ENCODE measurements at regions not wholly inside any gene's neighbourhood (a gene's known extent, or its start where the extent isn't known, plus 50 kb on each side); places are given as distances from the start of the nearest gene placed in this dataset.
"Not testable (repeated sequence)": the region's sequence is repeated elsewhere in the genome, so short reads cannot be mapped to it uniquely, and the experiment has no call there.

GRCh38 chr13:73321043-73321442, 262.2 kb downstream of the KLF5 start:
- DNase-seq: no peak

DNA sequence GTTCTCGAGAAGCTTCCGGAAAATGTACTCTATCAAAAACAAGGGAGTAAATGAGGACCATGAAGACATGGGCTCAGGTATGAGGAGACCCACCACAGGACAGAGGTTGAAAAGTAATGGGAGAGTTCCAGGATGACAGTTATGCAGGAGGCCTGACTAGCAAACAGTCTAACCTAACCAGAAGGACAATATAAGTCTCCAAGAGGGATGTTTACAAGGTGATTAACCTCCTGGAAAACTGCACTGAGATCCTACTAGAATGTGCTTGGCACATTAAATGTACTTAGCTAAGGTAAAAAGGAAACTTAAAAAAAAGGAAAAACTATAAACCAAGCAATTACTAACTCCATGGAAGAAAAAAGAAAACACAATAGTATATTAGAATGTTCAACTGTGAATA, 258.3 kb downstream of the KLF5 start:
- DNase-seq: no peak

- DNase-seq: no peak
Measured at GRCh38 chr13:73310366-73310765, 251.6 kb downstream of the KLF5 start.

DNA sequence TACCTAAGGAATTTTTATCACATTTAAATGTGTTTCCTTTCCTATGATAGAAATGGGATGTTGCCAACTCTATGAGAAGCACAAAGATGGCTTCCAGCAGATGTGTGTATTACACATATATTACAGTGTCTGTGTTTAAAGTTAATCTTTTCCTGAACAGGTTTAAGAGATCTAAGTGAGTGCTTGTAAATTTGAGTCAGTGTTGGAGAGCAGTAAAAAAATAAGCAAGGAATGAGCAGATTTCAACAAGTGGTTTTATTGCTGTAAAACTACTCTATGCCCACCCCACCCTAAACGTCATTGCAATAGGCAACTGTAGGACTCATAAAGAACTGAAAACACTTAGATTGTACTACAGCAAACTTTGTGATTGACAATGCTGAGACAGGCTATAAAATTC, 248.7 kb downstream of the KLF5 start:
- DNase-seq: no peak

- no peak for DNase-seq
Measured at GRCh38 chr13:73306688-73307087, 247.9 kb downstream of the KLF5 start.

DNA sequence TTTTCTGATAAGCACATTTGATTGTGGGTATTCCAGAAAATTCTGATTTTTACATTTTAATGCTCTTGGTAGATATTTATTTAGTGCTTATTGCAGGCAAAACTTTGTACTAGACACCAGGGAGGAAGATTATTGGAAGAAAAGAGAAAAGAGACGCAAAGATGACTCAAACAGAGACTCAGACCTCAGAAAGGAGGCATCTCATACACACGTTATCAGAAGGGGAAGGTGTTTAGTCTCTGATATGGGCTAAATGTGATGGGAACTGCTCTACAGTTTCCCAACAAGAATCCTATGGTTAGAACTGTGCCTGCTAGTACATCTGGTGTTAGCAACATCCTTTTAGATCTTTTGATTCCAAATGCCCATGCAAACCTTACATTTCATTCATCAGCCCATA, 245.6 kb downstream of the KLF5 start:
- DNase-seq: no peak

DNA sequence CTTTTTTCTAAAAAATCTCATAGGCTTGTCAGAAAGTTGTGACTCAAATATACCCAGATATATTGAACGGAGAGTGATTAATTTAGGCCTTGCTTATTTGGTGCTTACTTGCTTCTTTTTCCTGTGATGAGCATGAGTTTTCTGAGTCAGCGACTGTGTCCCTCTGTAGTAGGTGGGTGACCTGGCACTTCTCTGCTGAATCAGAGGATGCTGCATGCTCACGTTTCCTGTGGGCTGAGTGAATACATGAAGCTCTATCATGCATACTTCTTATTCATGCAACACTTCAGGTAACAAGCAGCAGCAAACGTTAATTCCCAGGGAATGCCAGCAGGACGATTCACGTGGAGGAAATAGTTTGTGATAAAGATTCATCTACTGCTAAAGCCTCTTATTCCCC, 245.0 kb downstream of the KLF5 start:
- DNase-seq: no peak

- not testable (repeated sequence) for DNase-seq
Measured at GRCh38 chr13:73301622-73302021, 242.8 kb downstream of the KLF5 start.

DNA sequence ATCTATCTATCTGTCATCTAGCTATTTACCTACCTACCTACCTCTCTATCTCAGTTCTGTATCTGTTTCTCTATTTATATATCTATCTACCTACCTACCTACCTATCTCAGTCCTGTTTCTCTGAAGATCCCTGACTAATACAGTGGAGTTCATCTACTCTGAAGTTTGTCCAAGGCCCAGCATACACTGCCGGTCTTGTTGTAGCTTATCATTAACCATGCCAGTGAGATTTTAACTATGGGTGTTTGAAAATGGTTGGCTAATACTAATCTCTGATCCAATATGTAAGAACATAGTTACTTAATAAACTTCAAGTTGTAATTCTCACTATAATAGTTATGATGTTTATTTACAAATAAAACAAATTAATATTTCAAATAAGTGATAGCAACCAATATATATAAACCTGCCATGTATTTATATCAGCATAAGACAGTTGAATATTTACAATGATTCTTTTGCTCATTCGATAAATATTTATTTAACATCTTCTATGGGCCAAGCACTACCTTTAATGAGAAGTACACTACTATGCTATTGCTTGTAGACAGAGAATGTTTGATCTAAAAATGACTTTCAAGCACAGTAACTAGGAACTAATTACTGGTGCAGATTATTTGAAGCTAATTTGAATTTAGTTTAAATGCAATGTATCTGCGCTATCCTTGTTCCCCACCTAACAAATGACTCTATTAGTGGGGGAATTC, 242.1 kb downstream of the KLF5 start:
- DNase-seq: no peak

- DNase-seq: no peak
Measured at GRCh38 chr13:73299787-73300186, 241.0 kb downstream of the KLF5 start.

GRCh38 chr13:73293913-73294523, 235.2 kb downstream of the KLF5 start:
- no peak for DNase-seq

DNA sequence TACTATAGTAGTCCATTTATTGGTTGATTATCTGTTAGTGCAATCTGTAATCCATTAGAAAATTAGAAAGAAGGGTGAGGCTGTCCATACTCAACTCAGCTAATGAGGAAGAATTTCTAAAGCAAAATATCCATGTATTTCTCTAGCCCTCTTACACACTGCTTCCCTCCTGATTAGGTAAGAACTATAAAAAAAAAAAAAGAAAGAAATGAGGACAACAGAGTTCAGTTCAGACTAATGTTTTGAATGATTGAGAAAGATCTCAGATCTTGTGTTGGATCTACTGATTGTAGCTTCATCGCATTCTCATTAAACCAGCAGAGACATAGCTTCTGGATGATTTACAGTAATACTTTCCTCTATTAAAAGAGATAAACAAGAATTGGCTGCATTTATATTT, 233.3 kb downstream of the KLF5 start:
- no peak for DNase-seq

DNA sequence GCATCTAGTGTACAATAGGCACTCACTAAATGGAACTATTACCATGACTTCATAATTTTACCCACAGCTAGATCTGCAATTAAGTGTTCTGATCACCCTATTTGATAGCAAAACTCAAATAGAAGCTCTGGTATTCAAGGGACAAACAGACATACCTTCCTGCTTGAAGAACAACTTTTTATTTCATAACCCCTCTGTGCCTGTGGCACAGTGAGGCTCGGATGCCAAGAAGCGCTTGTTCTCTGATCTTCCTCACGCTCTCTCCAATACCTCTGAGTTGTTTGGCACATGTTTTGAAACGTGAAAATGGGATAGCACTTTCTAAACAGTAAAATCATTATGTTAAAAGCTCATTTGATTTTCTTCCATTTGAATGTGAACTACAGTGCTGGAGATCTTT, 232.0 kb downstream of the KLF5 start:
- no peak for DNase-seq

DNA sequence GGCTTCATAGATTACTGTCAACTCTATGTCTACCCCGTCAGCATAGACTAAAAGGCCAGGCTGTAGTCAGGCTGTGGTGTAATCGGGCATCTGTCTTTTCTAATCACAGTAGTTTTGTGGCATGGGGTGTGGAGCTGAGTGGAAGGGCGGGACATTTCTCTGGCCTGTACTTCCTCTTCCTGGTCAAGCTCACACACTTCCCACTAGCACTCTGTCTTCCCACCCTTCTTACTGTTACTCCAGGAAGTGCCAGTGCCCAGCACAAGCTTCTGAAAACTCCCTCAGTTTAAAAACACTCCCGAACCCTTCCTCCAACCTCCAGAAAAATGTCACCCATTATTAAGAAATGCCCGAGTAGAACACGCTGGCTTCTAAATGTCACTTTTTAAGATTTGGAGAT, 229.8 kb downstream of the KLF5 start:
- no peak for DNase-seq

DNA sequence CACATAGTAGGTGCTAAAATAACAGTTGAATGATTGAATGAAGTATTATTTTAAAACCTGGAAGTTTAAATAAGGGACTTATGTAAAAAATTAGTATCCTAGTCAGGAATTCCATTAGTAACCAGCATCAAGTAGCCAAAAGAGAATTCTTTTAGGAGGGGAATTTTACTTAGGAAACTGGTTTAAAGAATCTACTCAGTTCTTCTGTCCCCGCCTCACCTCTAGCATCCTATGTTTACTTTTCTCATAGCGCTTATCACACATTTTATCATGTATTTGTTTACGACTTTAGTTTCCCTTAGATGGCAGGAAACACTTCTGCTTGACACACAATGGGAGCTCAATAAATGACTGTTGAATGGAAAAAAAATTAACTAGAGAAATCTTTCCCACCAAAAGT, 229.0 kb downstream of the KLF5 start:
- no peak for DNase-seq

DNA sequence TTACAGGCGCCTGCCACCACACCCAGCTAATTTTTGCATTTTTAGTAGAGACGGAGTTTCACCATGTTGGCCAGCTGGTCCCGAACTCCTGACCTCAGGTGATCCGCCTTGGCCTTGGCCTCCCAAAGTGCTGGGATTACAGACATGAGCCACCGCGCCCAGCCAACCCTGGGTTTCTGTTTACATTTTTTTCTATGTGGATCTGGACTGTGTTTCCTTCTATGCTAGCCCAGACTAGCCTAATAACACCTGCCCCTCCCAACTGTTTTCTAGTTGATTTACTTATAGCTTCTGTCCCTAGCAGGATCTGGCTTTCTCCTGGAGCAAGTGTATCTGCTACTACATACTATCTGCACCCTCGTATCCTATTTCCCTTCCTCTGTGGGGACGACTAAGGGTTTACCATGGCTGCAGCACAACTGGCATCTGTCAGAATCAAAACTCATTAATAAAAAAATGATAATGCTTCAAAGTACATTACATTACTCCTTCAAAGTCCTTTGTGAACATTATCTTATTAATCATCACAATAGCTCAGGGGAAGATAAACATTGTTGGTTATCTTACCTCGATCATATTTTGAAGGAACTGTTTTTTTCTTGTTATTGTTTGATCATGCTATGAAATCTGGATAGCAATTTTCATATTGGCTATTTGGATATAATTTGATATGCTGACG, 228.3 kb downstream of the KLF5 start:
- no peak for DNase-seq

GRCh38 chr13:73286177-73286576, 227.4 kb downstream of the KLF5 start:
- no peak for DNase-seq

DNA sequence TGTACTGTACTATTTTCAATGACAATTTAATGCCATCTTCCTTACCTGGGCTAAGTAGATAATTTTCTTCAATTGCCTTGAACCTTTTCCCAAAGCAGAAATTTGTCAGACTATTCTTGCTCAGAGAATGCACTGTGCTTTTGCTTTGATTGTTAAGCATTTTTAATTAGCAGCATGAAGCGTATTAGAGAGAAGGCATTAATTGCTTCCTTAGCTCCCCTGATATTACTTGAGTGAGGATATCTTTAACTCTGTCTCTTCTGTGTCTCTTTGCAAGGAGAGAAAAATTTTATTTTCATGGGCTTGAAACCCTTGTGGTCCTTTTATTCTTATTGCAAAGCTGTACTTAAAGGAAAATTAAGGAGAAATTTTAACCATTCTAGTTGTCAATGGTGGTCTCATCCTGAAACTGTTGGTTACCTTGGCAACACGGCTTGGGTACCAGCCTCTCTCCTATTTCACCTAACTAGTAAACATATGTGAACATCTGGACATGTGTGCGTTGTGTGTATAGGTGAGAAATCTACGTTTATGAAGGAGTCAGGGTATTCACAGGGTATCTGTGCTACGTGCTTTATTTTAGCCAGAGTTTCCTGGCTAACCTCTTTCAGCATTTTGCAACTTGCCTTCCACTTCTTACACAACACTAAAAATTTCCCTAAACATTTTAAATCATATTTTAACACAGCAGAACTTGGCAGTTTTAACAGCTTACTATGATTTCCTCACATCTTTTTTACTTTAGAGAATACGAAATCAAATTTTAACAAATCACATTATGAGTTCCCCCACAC, 225.5 kb downstream of the KLF5 start:
- no peak for DNase-seq

DNA sequence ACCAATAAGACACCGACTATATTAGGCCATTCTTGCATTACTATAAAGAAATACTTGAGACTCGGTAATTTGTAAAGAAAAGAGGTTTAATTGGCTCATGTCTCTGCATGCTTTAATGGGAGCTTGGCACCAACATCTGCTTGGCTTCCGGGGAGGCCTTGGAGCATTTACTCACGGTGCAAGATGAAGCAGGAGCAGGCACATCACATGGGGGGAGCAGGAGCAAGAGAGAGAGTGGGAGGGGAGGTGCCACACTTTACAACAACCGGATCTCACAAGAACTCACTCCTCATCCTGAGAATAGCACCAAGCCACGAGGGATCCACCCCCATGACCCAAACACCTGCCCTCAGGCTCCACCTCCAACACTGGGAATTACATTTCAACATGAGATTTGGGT, 224.8 kb downstream of the KLF5 start:
- no peak for DNase-seq

DNA sequence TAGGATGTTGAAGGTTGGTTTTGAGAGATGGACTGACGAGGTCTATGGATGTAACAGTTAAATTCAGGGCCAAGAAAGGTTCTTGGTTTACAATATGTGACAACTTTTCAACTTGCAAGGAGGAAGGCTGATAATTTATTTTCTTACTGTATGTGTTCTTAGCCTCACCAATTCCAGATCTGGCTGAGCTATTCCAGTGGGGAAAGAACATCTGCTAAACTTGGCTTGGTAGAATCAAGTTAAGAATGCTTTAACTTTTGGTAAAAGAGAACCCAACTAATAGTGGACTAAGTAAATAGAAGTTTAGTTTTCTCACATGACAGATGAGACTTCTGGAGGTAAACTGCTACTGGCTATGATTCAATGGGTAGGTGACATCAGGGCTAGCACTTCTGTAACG, 222.9 kb downstream of the KLF5 start:
- no peak for DNase-seq

DNA sequence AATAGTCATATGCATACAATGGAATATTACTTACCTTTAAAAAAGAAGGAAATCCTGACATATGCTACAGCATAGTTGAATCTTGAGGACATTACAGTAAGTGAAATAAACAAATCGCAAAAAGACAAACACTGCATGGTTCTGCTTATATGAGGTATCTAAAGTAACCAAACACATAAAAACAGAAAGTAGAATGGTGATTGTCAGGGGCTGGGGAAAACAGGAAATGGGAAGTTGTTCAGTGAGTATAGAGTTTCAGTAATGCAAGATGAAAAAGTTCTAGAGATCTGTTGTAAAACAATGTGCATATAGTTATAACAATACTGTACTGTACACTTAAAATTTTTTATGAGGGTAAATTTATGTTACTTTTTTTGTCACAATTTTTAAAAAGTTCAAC, 219.4 kb downstream of the KLF5 start:
- DNase-seq: no peak

- DNase-seq: no peak
Measured at GRCh38 chr13:73275163-73275562, 216.4 kb downstream of the KLF5 start.

- no peak for DNase-seq
Measured at GRCh38 chr13:73274147-73274546, 215.3 kb downstream of the KLF5 start.

GRCh38 chr13:73273745-73274144, 214.9 kb downstream of the KLF5 start:
- DNase-seq: no peak

All from NCI-H2081 treated with DMSO at 0.1 percent for 48 hours (cell line).